Panc1 (cell line): ENCODE measurements at regions not wholly inside any gene's neighbourhood (a gene's known extent, or its start where the extent isn't known, plus 50 kb on each side); places are given as distances from the start of the nearest gene placed in this dataset.

Experiments
- ATAC-seq: fragments of 200-7000 bp; cut with Tn5 transposase; 2 replicates; pipeline ENCODE4 v1.9.1; 2020; ENCODE audit warnings: mild to moderate bottlenecking, moderate library complexity
- BruUV-seq: library from RNA; stranded (reverse); fragments of 400-500 nt; replicated peaks from 2 replicates; lab custom pipeline; 2021; lab: Mats Ljungman, UMichigan
- CTCF ChIA-PET: fragments of 300-600 bp; sonication (Branson Sonifier 250); formaldehyde crosslinking; loops from one replicate; lab custom pipeline; 2022; ENCODE audit warnings: antibody characterized with exemption; lab: Charles Lee
- POLR2A ChIA-PET: fragments of 300-600 bp; sonication (Branson Sonifier 250); formaldehyde crosslinking; loops from one replicate; lab custom pipeline; 2022; ENCODE audit warnings: antibody characterized with exemption; lab: Charles Lee
- DNase-seq: peaks from one replicate; pipeline ENCODE4 v3.0.0-alpha.2; 2010; ENCODE audit warnings: low read depth, low spot score
- H3K27ac ChIP-seq: 2 replicates; pipeline ENCODE4 v1.5.1; 2011; ENCODE audit warnings: mild to moderate bottlenecking, low read length, inconsistent platforms
- H3K27me3 ChIP-seq: fragments of 200-500 bp; sonication (Bioruptor generic); 2 replicates; pipeline ENCODE4 v1.6.0; 2014; ENCODE audit warnings: low read length, inconsistent platforms; ENCODE audit not compliant: control insufficient read depth, insufficient read depth
- H3K36me3 ChIP-seq: fragments of 200-500 bp; sonication (Bioruptor generic); 2 replicates; pipeline ENCODE4 v1.5.1; 2014; ENCODE audit warnings: inconsistent platforms, mild to moderate bottlenecking, low read length, moderate library complexity; ENCODE audit not compliant: control insufficient read depth, insufficient read depth
- H3K4me1 ChIP-seq: 2 replicates; pipeline ENCODE4 v1.5.1; 2011; ENCODE audit warnings: inconsistent platforms, mild to moderate bottlenecking, low read length, moderate library complexity; ENCODE audit not compliant: control insufficient read depth, insufficient read depth
- H3K4me3 ChIP-seq, 2 experiments: 2 replicates each; pipeline ENCODE4 v1.5.1; 2011 to 2012; ENCODE audit warnings: low read depth in 2 of 2, low read length in 2 of 2, mild to moderate bottlenecking in 2 of 2, inconsistent platforms in 1 of 2, moderate library complexity in 1 of 2
- H3K9me3 ChIP-seq: fragments of 200-500 bp; sonication (Bioruptor generic); 2 replicates; pipeline ENCODE4 v1.5.1; 2014; ENCODE audit warnings: low read depth, mild to moderate bottlenecking, inconsistent platforms, low read length, moderate library complexity; ENCODE audit not compliant: control insufficient read depth, insufficient read depth
- CTCF ChIP-seq: fragments of 450-650 bp; IDR thresholded peaks from 2 replicates; pipeline ENCODE4 v1.5.1; 2017; ENCODE audit warnings: mild to moderate bottlenecking
- POLR2AphosphoS5 ChIP-seq: IDR thresholded peaks from 2 replicates; pipeline ENCODE4 v1.6.1; 2012; ENCODE audit warnings: mild to moderate bottlenecking, low read depth, low read length, moderate library complexity
- REST ChIP-seq, 2 experiments: IDR thresholded peaks; 2 replicates each; pipeline ENCODE4 v1.6.1; 2011 to 2012; ENCODE audit warnings: low read depth in 2 of 2, control low read depth in 1 of 2, low read length in 1 of 2, mild to moderate bottlenecking in 1 of 2, moderate library complexity in 1 of 2; ENCODE audit not compliant: insufficient read depth in 1 of 2
- SIN3A ChIP-seq: IDR thresholded peaks from 2 replicates; pipeline ENCODE4 v1.6.1; 2012; ENCODE audit warnings: low read depth, mild to moderate bottlenecking, low read length, moderate library complexity, borderline replicate concordance; ENCODE audit not compliant: insufficient read depth
- TCF7L2 ChIP-seq: IDR thresholded peaks from 2 replicates; pipeline ENCODE4 v1.6.1; 2011; ENCODE audit warnings: mild to moderate bottlenecking, low read depth, low read length, inconsistent platforms
- in situ Hi-C: cut with HindIII; loops from 2 replicates; pipeline ENCODE4 v1.10.0; 2016; ENCODE audit warnings: low sequenced_read_pairs, low pct_unique_long_range_greater_than_20kb
- intact Hi-C: fragments of 100-400 bp; cut with micrococcal nuclease; formaldehyde crosslinking; loops from one replicate; pipeline ENCODE4 v1.10.0; 2022; ENCODE audit not compliant: unreplicated experiment

GRCh38 chr11:70743941-70744351 is 345.6 kb downstream of the CTTN start:
- in situ Hi-C loops = no loop called here
- no TSS peak for BruUV-seq
- no peak overlapping the region for H3K27ac ChIP-seq
- no peak for DNase-seq
- no peaks in the 10 kb centered on the region; the same call in 1 of the 2 replicates for H3K27me3 ChIP-seq
- intact Hi-C loops = no loop called here
- no peak overlapping the region for H3K4me3 ChIP-seq
- H3K36me3 ChIP-seq = no peaks in the 10 kb centered on the region
- no peak for ATAC-seq
- POLR2A ChIA-PET = no interaction called here
- no peak for TF ChIP-seq POLR2AphosphoS5
- TF ChIP-seq SIN3A = no peak
- no peak for TF ChIP-seq TCF7L2
- TF ChIP-seq REST (IDR thresholded peaks at IDR 0.05; ENCODE audit: insufficient read depth in 1 of 2, low read depth in 2 of 2, low read length in 1 of 2) = no peak
- no peak for TF ChIP-seq CTCF
- CTCF ChIA-PET = no interaction called here
- no peaks in the 10 kb centered on the region for H3K4me1 ChIP-seq
- H3K9me3 ChIP-seq = no peaks in the 10 kb centered on the region

- H3K4me3 ChIP-seq = no peak overlapping the region
- H3K9me3 ChIP-seq = peaks cover 3% of the 10 kb centered on the region; the same call in 1 of the 2 replicates
- no peak for DNase-seq
- no peak overlapping the region for H3K27ac ChIP-seq
- POLR2A ChIA-PET = no interaction called here
- intact Hi-C loops = no loop called here
- no peaks in the 10 kb centered on the region; the same call in 1 of the 2 replicates for H3K27me3 ChIP-seq
- H3K4me1 ChIP-seq = no peaks in the 10 kb centered on the region
- in situ Hi-C loops = no loop called here
- ATAC-seq = no peak
- TF ChIP-seq REST (IDR thresholded peaks at IDR 0.05; ENCODE audit: insufficient read depth in 1 of 2, low read depth in 2 of 2, low read length in 1 of 2) = no peak
- no peak for TF ChIP-seq CTCF
- TF ChIP-seq TCF7L2 = no peak
- TF ChIP-seq POLR2AphosphoS5 = no peak
- no peak for TF ChIP-seq SIN3A
- no peaks in the 10 kb centered on the region for H3K36me3 ChIP-seq
- BruUV-seq = no TSS peak
- CTCF ChIA-PET = no interaction called here
These were observed 346.3 kb downstream of the CTTN start for GRCh38 chr11:70744396-70745185.
